ENCODE measurements at regions not wholly inside any gene's neighbourhood (a gene's known extent, or its start where the extent isn't known, plus 50 kb on each side); places are given as distances from the start of the nearest gene placed in this dataset.

GRCh38 chr7:156196649-156197048 is 384.4 kb upstream of the SHH start:
- no peak for TF ChIP-seq CTCF (IDR thresholded peaks at IDR 0.05; ENCODE audit: poor library complexity, severe bottlenecking)
- TF ChIP-seq POLR2AphosphoS5 (IDR thresholded peaks at IDR 0.05) = no peak
- no peak for TF ChIP-seq EP300 (conservative IDR thresholded peaks at IDR 0.05; ENCODE audit: poor library complexity, severe bottlenecking)
- no peak for TF ChIP-seq RAD21 (conservative IDR thresholded peaks at IDR 0.05)
- no peak for TF ChIP-seq SMC3 (conservative IDR thresholded peaks at IDR 0.05; ENCODE audit: poor library complexity)
- no peak for TF ChIP-seq EZH2 (IDR thresholded peaks at IDR 0.05; ENCODE audit: borderline replicate concordance, insufficient read depth, low read length, poor library complexity, severe bottlenecking)
- no peak for TF ChIP-seq REST (IDR thresholded peaks at IDR 0.05; ENCODE audit: borderline replicate concordance)
- TF ChIP-seq MXI1 (conservative IDR thresholded peaks at IDR 0.05; ENCODE audit: poor library complexity, severe bottlenecking) = no peak
- TF ChIP-seq TAF1 (IDR thresholded peaks at IDR 0.05; ENCODE audit: low read depth) = no peak

Measured in neural cell (in vitro differentiated cells).